CD4-positive, alpha-beta T cell treated with Interleukin-17A for 4 hours (primary cell): ENCODE measurements at regions not wholly inside any gene's neighbourhood (a gene's known extent, or its start where the extent isn't known, plus 50 kb on each side); places are given as distances from the start of the nearest gene placed in this dataset.
"Not testable (repeated sequence)": the region's sequence is repeated elsewhere in the genome, so short reads cannot be mapped to it uniquely, and the experiment has no call there.

Experiments used
- DNase-seq: peaks from one replicate; pipeline ENCODE4 v3.0.0-alpha.2; 2020; ENCODE audit warnings: mixed read lengths

DNA sequence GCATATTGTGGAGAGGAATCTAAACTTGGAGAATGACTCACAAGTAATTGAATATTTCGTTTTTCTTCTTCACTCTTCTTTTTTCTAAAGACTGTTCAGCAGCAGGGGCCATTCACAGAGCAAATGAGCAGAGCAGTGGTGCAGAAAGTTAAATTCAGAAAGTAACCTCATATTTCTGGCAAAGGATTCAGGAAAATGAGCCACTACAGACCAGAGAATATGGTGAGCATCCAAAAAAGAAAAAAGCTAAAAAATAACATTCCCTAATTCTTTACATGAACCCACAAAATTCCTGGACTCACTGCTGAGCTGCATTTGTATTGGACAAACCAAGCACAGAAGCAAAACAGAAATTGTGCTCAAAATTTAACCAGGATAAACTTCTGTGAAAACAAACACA lies 1486.8 kb upstream of the C9orf72 start:
- no peak for DNase-seq

DNA sequence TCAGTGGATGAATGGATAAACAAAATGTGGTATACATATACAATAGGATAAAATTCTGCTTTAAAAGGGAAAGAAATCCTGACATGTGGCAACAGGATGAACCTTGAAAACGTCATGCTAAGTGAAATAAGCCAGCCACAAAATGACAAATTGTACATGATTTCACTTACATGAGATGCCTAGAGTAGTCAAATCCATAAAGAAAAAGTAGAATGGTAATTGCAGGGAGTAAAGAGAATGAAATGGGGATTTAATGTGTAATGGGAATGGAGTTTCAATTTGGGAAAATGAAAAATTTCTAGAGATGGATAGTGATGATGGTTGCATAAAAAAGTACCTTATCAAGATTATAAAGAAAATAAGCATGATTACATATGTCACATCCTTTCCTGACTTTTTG lies 1489.2 kb upstream of the C9orf72 start:
- no peak for DNase-seq

DNA sequence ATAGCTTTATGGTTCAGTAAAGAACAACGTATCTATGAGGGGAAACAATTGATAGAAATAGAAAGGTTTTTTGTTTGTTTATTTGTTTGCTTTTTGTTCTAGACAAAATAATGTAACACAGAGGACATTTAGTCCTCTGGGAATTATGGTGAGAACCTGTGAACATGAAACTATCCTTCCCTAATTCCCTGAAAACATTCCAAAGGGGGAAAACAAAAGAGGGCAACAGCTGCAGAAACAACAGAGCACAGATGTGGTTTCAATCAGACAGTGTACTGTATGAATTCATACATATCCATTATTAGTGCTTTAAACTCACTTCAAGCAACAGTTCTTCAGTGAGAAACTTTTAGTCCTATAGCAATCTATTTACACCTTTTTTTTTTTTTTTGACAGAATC lies 1489.8 kb upstream of the C9orf72 start:
- DNase-seq = no peak

DNA sequence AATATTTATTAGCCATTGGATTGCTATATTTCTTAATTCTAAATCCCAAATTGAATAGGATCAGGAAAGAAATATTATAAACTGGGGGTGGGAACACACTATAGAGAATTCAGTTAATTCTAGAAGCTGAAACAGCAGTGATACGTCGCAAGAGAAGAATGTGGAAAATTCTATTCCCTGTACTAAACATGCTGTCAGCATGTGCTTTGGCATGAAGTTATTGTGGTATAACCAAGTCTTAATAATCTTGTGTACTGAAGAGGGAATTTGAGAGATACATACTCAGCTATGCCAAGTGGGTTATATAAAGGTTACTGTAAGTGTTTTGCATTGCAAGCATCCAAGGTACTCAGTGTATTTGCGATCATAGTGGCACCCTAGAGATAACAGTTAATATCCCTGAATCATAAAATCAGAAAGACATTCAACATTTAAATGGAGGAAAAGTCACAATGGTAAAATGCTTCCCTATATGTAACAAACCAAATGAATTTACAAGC lies 1492.9 kb upstream of the C9orf72 start:
- no peak for DNase-seq

DNA sequence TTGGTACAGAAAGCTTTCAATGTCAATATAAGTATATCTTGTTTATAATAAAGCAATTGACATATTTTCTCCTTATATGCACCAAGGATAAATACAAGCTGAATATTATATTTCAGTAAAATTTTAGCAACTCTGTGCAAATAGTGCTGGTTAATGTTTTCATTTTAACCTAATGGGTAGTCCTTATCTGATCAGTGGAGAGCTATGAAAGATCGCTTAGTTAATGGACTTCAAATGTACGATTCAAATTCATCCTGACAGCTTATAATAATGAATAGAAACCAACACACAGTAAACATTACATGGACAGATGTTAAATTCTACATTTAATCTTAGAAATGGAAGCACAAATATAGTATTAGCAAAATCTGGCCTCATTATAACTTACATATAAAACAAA lies 1495.2 kb upstream of the C9orf72 start:
- DNase-seq = no peak

DNA sequence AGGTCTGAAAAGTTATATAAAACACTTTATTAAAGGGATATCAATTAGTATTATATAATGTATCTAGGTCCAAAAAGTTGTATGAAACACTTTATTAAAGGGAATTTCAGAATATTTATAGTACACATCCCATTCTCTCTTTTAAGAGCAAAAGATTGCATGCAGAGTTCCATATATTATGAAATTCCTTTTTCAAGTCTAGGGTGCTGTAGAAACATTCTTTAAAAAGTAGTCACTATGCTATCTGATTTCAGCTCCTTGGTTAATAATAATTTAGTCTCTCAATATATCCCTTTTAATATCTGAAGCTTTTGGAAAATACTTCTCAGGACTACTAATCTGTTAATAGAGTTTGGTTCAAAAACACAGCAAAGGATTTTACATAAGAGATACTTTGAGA lies 1496.1 kb upstream of the C9orf72 start:
- DNase-seq = no peak

DNA sequence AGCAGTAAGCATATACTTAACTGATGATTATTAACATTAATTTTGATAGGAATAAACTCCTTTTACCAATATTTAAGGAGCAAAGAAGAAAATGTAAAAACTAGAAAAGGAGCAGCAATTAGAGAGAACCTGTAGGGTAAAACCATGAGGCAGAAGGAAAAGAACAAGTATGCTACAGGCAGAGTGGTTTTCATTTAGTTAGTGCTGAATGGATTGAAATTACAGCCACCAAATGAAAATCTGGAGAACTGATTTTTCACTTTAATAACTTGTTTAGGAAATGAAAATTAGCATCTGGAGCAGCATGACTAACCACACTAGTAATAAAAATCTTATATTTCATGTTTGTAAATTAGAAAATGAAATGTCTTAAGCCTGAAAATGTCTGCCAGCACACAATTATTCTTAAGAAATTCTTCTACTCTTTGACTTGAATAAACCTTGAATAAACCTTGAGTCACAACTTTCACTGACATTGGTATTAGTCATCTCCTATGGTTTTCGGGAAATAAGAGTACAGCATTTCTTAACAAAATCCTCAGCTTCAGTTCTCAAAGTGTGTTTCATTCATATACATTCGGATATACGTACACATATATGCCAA lies 1504.9 kb upstream of the C9orf72 start:
- no peak for DNase-seq

DNA sequence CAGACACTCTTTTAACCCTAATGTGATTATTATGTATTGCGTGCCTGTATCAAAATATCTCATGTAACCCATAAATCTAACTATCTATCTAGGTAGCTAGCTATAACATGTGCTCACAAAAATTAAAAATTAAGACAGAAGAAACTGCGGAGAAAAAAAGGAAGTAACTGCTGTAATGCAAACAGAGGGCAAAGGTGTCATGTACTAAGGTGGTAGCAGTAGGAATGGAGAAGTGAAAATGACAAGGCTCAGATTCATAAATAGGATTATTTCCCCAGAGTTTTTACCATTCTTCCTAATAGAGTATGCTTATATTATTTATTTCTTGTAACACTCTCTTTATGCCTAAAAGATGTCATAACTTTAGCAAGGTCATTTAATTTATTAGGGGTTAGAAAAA lies 1527.5 kb upstream of the C9orf72 start:
- no peak for DNase-seq

DNA sequence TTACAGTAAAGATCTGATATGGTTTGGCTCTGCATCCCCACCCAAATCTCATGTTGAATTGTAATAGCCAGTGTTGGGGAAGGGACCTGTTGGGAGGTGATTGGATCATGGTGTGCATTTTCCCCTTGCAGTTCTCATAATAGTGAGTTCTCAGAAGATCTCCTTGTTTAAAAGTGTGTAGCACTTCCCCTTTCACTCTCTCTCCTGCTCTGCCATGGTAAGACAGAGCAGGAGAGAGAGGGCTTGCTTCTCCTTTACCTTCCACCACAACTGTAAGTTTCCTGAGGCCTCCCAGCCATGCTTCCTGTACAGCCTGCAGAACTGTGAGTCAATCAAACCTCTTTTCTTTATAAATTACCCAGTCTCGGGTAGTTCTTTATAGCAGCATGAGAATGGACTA lies 1530.9 kb upstream of the C9orf72 start:
- DNase-seq = not testable (repeated sequence)

DNA sequence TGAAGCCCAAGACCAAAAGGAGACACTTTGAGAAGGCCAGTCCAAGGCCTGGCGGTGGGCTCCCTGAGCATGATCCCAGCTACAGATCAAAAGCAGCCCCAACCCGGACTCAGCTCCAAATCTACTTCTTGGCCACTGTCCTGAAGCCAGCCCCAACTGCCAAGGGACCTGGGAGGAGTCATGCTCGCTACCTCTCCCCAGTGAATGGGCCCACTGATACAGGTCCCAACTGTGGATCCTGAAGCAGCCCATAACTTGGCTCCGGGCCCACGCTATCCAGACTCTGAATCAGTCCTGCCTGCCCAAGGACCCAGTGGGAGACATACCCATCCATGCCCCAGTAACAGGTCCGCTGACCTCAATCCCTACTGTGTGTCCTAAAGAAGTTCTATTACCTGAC lies 1545.3 kb upstream of the C9orf72 start:
- no peak for DNase-seq

DNA sequence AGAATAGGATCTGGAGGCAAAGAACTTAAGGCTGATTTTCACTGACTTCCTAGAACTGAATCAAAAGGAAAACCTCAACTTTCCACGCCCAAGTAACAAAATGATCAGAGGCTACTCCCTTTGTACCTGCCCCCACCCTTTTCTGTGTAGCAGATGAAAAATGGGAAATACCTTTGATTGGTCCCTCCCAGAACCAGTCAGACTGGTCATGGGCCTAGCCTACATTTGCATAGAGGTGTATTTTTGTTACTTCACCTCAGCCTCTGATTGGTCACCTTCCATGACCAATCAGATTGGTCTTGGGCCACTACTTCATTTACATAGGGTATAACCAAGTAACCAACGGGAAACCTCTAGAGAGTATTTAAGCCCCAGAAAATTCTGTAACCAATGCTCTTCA lies 1553.5 kb upstream of the C9orf72 start:
- DNase-seq = no peak

DNA sequence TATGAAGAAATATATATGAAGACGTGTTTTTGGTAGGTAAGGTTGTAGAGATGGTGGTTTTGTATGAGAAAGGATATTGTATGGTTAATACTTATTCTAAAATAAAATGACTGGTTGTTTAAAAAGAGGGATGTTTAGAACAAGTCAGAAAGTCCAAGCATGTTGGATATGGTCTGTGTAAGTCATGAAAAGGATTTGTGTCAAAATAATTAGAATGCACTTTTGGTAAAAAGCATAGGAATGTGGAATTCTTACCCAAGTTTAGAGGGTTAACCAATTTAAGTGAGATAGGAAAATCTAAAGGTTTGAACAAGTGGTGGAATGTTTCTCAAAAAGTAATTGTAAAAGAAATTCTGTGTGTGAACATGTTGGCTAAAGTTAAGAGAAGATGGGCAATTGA lies 1556.5 kb upstream of the C9orf72 start:
- no peak for DNase-seq

DNA sequence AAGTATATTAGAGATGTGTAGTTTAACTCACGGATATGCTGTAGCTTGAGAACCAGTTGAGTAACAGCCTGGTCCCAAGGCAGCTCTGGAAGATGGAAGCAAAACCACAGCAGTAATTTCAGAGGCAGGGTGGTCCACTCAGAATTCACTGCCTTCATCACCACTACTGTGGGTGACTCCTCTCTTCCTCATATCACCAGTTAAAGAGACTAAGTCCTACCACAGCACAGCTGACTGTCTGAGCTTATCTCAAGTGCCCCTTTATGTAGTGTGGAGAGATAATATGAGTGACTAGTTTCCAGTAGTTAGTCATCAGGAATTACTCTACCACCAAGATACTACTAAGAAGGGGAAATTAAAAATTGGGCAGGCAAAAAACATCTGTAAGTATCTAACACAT lies 1571.2 kb upstream of the C9orf72 start:
- DNase-seq = no peak

DNA sequence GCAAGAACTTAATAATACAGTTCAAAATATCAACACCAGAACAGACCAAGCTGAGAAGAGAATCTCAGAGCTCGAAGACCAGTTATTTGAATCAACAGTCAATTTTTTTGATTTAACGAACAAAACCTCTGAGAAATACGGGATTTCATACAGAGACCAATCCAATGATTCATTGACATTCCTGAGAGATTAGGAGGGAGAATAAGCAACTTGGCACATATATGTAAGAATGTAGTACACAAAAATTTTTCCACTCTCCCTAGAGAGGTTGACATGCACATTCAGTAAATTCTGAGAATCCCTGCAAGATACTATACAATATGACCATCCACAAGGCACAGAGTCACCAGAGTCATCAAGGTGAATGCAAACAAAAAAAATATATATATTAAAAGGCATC lies 1577.3 kb upstream of the C9orf72 start:
- DNase-seq = no peak

DNA sequence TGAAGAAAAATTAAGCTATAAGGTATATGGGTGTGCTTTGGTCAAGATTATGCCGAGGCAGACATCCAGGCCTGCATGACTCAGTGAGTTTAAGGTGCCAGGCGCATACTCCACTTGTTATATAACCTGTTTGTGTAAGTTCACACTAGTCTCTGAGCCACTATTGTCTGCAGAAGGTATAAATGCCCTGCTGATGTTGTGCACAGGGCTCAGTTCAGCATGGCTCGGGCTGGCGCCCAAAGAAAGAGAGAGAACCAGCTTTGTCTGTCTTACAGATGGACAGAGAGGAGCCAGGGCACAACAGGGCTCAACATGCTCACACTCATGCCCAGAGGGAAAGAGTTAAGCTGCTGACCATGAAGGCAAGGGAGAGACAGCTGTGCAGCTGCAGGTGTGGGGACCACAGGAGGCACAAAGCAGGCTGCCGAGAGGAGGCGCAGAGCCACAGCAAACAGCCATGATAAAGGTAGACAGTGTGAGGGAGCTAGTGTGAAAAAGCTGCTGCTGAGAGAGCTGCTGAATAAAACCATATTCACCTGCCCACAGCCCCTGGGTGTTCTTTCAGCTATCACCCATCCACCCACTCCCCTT lies 1587.6 kb upstream of the C9orf72 start:
- no peak for DNase-seq

DNA sequence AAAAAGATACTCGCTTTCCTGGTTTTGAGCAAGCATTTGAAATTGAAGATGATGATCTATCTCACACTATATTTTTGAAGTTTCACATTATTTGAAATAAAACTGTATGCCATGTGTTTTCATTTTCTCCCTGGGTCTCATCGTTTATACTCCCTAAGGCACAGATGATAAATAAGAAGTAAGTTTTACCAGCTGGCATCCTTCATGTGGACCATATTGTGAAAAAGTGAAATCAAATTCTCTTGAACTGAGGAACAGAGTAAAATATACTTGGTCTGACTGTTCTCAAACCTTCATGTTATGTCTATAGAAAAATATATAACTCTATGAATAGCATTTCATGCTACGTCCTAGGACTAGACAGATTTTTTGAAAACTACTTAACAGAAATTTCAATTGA lies 1600.9 kb upstream of the C9orf72 start:
- no peak for DNase-seq

DNA sequence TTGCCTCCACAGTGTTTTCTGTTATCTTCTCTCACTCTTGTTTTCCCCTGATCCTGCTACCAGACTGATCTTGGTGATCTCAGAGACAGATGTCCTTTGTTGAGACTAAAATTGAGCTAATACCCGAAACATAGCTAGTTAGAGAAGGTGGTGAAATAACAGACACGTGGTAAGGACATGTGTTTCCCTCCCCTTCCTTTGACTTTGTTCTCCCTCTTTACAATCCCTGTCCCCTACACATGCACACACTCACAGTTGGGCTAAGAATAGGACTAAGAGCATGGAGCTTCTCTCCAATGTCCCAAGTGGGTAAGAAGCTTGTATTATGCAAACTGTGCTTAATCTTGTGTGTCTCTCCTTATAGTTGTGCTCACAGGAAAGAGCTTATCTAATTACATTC lies 1603.0 kb upstream of the C9orf72 start:
- DNase-seq = no peak

DNA sequence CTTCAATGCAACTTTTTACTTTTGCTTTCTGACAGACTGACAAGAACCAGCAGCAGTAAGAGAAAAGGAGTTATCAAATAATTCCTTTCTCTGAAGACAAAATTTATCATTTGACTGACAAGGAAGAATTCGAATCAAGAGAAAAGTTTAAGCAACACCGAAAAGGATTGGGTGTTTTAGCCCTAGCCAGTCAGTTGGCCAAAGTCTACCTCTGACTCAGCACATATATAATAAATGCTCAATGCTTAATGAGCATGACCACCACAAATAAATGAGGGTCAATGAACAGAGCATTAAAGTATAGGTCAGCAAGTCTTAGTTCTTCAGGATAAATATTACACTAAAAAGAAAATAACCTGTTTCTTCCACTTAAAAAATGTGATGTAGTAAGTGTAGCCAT lies 1603.5 kb upstream of the C9orf72 start:
- no peak for DNase-seq

DNA sequence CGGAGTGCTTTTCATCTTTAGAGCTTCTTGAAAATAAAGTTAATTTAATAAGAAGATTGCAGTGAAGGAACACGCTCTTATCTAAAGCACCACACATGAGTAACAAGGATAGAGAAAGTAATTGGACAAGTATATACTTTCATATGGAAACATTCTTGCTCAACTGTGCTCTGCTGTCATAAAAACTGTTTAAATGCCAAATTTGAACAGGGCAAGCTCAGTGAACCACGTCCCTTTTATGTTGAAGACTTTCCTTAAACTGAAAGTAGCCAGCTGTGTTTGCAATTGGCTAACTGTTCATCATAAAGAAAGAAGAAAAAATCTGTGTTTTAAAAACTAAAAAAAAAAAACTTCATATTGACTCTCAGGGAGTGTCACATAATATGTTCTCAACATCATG lies 1610.7 kb upstream of the C9orf72 start:
- no peak for DNase-seq

DNA sequence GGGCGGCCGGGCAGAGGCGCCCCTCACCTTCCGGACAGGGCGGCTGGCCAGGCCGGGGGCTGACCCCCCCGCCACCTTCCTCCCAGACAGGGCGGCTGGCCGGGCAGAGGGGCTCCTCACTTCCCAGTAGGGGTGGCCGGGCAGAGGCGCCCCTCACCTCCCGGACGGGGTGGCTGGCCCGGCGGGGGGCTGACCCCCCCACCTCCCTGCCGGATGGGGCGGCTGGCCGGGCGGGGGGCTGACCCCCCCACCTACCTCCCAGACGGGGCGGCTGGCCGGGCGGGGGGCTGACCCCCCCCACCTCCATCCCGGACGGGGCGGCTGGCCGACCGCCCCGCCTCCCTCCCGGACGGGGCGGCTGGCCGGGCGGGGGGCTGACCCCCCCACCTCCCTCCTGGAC lies 1615.5 kb upstream of the C9orf72 start:
- DNase-seq = not testable (repeated sequence)

DNA sequence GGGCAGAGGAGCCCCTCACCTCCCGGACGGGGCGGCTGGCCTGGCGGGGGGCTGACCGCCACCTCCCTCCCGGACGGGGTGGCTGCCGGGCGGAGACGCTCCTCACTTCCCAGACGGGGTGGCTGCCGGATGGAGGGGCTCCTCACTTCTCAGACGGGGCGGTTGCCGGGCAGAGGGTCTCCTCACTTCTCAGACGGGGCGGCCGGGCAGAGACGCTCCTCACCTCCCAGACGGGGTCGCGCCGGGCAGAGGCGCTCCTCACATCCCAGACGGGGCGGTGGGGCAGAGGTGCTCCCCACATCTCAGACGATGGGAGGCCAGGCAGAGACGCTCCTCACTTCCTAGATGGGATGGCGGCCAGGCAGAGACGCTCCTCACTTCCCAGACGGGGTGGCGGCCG lies 1615.9 kb upstream of the C9orf72 start:
- DNase-seq = not testable (repeated sequence)

DNA sequence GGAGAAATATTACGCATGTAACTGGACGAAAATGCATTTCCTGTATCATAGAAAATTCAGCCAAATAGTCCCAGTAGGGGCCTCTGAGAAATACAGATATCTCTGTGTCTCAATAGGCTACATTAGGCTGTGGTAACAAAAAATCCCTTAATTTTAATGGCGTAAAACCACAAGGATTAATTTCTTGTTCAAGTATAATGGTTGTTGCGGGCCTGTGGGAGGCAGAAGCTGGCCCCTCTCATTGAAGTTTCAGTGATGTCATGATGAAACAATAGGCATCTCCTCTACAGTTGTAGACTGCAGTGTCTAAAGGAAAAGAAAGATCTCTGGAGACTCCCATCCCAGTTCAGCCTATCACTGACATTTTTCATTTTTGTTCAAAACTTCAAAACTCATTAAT lies 1625.6 kb upstream of the C9orf72 start:
- DNase-seq = no peak

DNA sequence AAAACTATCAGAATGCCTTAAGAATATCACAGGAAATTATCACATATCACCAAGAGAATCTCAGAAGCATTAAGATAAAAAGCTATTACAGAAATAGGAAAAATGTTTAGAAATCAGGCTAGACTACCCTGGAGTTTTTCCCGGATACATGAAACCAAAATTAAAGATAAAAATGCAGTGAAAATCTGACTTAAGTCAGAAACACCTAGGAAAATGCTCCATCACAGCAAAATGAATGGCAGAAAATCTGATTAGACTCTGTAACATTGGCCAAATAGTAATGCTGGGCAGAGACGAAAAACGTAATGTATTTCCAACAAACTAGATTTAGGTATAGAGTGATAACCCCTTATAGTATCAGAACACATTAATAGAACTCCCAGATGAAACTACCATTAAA lies 1626.7 kb upstream of the C9orf72 start:
- no peak for DNase-seq

DNA sequence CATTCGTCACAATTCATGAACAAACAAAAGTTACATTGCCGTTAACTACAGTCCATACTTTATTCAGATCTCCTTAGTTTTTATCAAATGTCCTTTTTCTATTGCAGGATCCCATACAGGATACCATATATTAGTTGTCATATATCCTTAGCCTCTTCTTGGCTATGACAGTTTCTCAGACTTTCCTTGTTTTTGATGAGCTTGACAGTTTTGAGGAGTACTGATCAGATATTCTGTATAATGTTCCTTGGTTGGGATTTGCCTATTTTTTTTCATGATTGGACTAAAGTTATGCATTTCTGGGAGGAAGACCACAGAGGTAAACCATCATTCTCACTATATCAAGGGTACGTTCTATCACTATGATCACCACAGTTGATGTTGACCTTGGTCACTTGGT lies 1627.4 kb upstream of the C9orf72 start:
- DNase-seq = no peak

DNA sequence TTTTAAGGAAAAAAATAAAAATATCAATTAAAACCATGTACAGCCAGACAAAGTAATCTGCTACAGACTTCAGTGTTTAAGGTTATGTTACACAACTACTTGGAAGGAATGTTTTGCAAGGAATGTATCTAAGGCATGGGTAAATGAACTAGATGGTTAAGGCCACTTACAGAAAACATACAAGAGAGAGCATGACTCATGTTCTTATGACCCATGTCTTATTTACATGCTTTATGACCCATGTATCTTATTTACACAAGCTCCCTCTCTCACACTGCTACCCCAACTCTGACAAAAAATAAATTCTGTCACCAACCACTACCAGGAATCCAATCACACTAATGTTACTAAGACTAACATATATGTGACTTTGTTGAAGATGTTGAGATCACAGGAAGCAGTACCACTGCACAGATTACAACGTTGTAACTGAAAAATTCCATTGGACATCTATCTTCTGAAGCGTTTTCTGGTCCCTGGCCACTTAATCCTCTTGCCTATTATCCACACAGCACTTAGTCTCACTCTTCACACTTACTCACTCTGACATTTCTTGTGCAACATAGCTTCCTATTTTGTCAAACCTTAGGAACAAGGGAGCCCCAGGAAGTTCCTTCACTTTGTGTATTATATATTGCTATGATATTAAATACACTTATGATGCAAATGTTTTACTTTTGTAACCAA lies 1630.1 kb upstream of the C9orf72 start:
- DNase-seq = no peak
